H9 (cell line): ENCODE measurements at regions not wholly inside any gene's neighbourhood (a gene's known extent, or its start where the extent isn't known, plus 50 kb on each side); places are given as distances from the start of the nearest gene placed in this dataset.

Experiments
- DNase-seq: peaks from one replicate; pipeline ENCODE4 v3.0.0-alpha.2; 2017
- H2AFZ ChIP-seq: one replicate; pipeline ENCODE4 v1.6.1; 2013; ENCODE audit warnings: mild to moderate bottlenecking, low read length, control low read depth, moderate library complexity
- H2AK5ac ChIP-seq: 2 replicates; pipeline ENCODE4 v1.6.1; 2013; ENCODE audit warnings: low read length, control low read depth, mixed read lengths; ENCODE audit not compliant: insufficient read length
- H2BK120ac ChIP-seq: one replicate; pipeline ENCODE4 v1.6.1; 2013; ENCODE audit warnings: low read depth, mild to moderate bottlenecking, low read length, control low read depth, inconsistent platforms; ENCODE audit not compliant: poor library complexity, severe bottlenecking
- H2BK12ac ChIP-seq: 2 replicates; pipeline ENCODE4 v1.6.1; 2013; ENCODE audit warnings: low read length, control low read depth, mixed read lengths, low read depth; ENCODE audit not compliant: insufficient read length
- H2BK15ac ChIP-seq: 2 replicates; pipeline ENCODE4 v1.6.1; 2013; ENCODE audit warnings: low read depth, low read length, control low read depth
- H2BK20ac ChIP-seq: one replicate; pipeline ENCODE4 v1.6.1; 2013; ENCODE audit warnings: low read depth, mild to moderate bottlenecking, low read length, control low read depth, inconsistent platforms; ENCODE audit not compliant: poor library complexity, severe bottlenecking
- H2BK5ac ChIP-seq: 2 replicates; pipeline ENCODE4 v1.6.1; 2013; ENCODE audit warnings: low read length, control low read depth, mixed read lengths; ENCODE audit not compliant: insufficient read length
- H3K14ac ChIP-seq: 2 replicates; pipeline ENCODE4 v1.6.1; 2013; ENCODE audit warnings: low read length, control low read depth; ENCODE audit not compliant: insufficient read depth
- H3K18ac ChIP-seq: 2 replicates; pipeline ENCODE4 v1.6.1; 2013; ENCODE audit warnings: low read depth, mild to moderate bottlenecking, mixed read lengths, low read length, control low read depth; ENCODE audit not compliant: insufficient read length
- H3K23ac ChIP-seq: 2 replicates; pipeline ENCODE4 v1.6.1; 2013; ENCODE audit warnings: low read length, control low read depth, mixed read lengths, low read depth; ENCODE audit not compliant: insufficient read length
- H3K23me2 ChIP-seq: 2 replicates; pipeline ENCODE4 v1.6.1; 2013; ENCODE audit warnings: low read depth, mild to moderate bottlenecking, mixed read lengths, low read length, control low read depth; ENCODE audit not compliant: insufficient read length, poor library complexity, severe bottlenecking
- H3K27ac ChIP-seq: 2 replicates; pipeline ENCODE4 v1.5.1; 2013; ENCODE audit warnings: low read length, control low read depth, mixed read lengths, low read depth; ENCODE audit not compliant: insufficient read length
- H3K27me3 ChIP-seq: 2 replicates; pipeline ENCODE4 v1.6.1; 2013; ENCODE audit warnings: low read length, control low read depth, inconsistent platforms; ENCODE audit not compliant: insufficient read depth
- H3K4ac ChIP-seq: 2 replicates; pipeline ENCODE4 v1.6.1; 2013; ENCODE audit warnings: low read depth, mild to moderate bottlenecking, control low read depth, inconsistent platforms, low read length, moderate library complexity
- H3K4me1 ChIP-seq: 2 replicates; pipeline ENCODE4 v1.6.1; 2013; ENCODE audit warnings: low read length, control low read depth, inconsistent platforms; ENCODE audit not compliant: insufficient read depth
- H3K4me2 ChIP-seq: 2 replicates; pipeline ENCODE4 v1.6.1; 2013; ENCODE audit warnings: low read length, control low read depth, mixed read lengths; ENCODE audit not compliant: insufficient read length, insufficient read depth
- H3K56ac ChIP-seq: 2 replicates; pipeline ENCODE4 v1.6.1; 2013; ENCODE audit warnings: low read depth, mild to moderate bottlenecking, mixed read lengths, low read length, control low read depth; ENCODE audit not compliant: insufficient read length
- H3K79me1 ChIP-seq: 2 replicates; pipeline ENCODE4 v1.6.1; 2013; ENCODE audit warnings: low read depth, mild to moderate bottlenecking, moderate library complexity, low read length, control low read depth, inconsistent platforms; ENCODE audit not compliant: insufficient read depth, poor library complexity, severe bottlenecking
- H3K79me2 ChIP-seq: 2 replicates; pipeline ENCODE4 v1.6.1; 2013; ENCODE audit warnings: low read length, control low read depth, inconsistent platforms; ENCODE audit not compliant: insufficient read depth
- H3K9ac ChIP-seq: 2 replicates; pipeline ENCODE4 v1.6.1; 2013; ENCODE audit warnings: low read length, control low read depth, mixed read lengths; ENCODE audit not compliant: insufficient read length; ENCODE audit errors: extremely low read depth
- H3K9me3 ChIP-seq: one replicate; pipeline ENCODE4 v1.6.1; 2013; ENCODE audit warnings: low read depth, low read length, inconsistent platforms; ENCODE audit not compliant: control insufficient read depth
- H3T11ph ChIP-seq: one replicate; pipeline ENCODE4 v1.6.1; 2013; ENCODE audit warnings: mild to moderate bottlenecking, low read length, control low read depth, inconsistent platforms
- H4K20me1 ChIP-seq: one replicate; pipeline ENCODE4 v1.6.1; 2013; ENCODE audit not compliant: control insufficient read depth, insufficient read length, insufficient read depth
- H4K5ac ChIP-seq: 2 replicates; pipeline ENCODE4 v1.6.1; 2013; ENCODE audit warnings: low read depth, mild to moderate bottlenecking, mixed read lengths, low read length, control low read depth; ENCODE audit not compliant: insufficient read length
- H4K8ac ChIP-seq: replicated peaks from 2 replicates; pipeline ENCODE4 v1.6.1; 2013; ENCODE audit warnings: low read length, control low read depth, mixed read lengths, low read depth; ENCODE audit not compliant: insufficient read length
- H4K91ac ChIP-seq: 2 replicates; pipeline ENCODE4 v1.6.1; 2013; ENCODE audit warnings: low read depth, mild to moderate bottlenecking, moderate library complexity, mixed read lengths, low read length, control low read depth; ENCODE audit not compliant: insufficient read length
- H3K27ac Mint-ChIP-seq, 3 experiments: 2 replicates in 2 of 3; 3 replicates in 1 of 3; pipeline ENCODE4 v1.8.0; 2020 to 2021; ENCODE audit warnings: mixed read lengths in 3 of 3, mild to moderate bottlenecking in 1 of 3, moderate library complexity in 1 of 3
- H3K27me3 Mint-ChIP-seq: 2 replicates; pipeline ENCODE4 v1.8.0; 2021; ENCODE audit warnings: low read depth, mild to moderate bottlenecking, moderate library complexity, mixed read lengths
- H3K36me3 Mint-ChIP-seq, 3 experiments: 2 replicates in 2 of 3; 3 replicates in 1 of 3; pipeline ENCODE4 v1.8.0; 2020 to 2021; ENCODE audit warnings: low read depth in 3 of 3, mixed read lengths in 3 of 3; ENCODE audit not compliant: insufficient read depth in 1 of 3
- H3K4me1 Mint-ChIP-seq, 2 experiments: 2 replicates each; pipeline ENCODE4 v1.8.0; 2020; ENCODE audit warnings: mixed read lengths in 2 of 2
- H3K4me3 Mint-ChIP-seq, 2 experiments: 2 replicates in 1 of 2; 3 replicates in 1 of 2; pipeline ENCODE4 v1.8.0; 2020 to 2021; ENCODE audit warnings: mild to moderate bottlenecking in 2 of 2, mixed read lengths in 2 of 2, moderate library complexity in 1 of 2
- H3K9me3 Mint-ChIP-seq, 2 experiments: 2 replicates in 1 of 2; 3 replicates in 1 of 2; pipeline ENCODE4 v1.8.0; 2020; ENCODE audit warnings: mild to moderate bottlenecking in 2 of 2, mixed read lengths in 2 of 2, moderate library complexity in 1 of 2
- CTCF ChIP-seq: fragments of 200-600 bp; sonication (generic); conservative IDR thresholded peaks from 3 replicates; pipeline ENCODE4 v1.8.0; 2021; ENCODE audit warnings: antibody characterized with exemption, mild to moderate bottlenecking
- WGBS: extraction: QIAGEN DNeasy Blood & Tissue Kit; methylation state at CpG from one replicate; pipeline ENCODE4 v1.1.7; 2013; ENCODE audit warnings: missing lambda C conversion rate, low lambda C conversion rate, mixed read lengths; ENCODE audit not compliant: insufficient read length; ENCODE audit errors: extremely low coverage; 5-methylcytosine and 5-hydroxymethylcytosine counted together

- no peak overlapping the region for H4K91ac ChIP-seq
- no peak overlapping the region for H2BK12ac ChIP-seq
- H2AK5ac ChIP-seq = no peak overlapping the region
- H2AFZ ChIP-seq = no peak overlapping the region
- no peak overlapping the region for H3K18ac ChIP-seq
- no peak overlapping the region for H4K8ac ChIP-seq
- Mint-ChIP-seq H3K27ac (no peak overlapping the region; a peak in 1 of 7 replicates), H3K9me3 (peaks cover under 1 to 7% of the 10 kb centered on the region in 2 experiments; a peak in 2 of 5 replicates), H3K36me3 (peaks cover 0 to 7% (median 2%) of the 10 kb centered on the region in 3 experiments; a peak in 6 of 7 replicates), H3K4me1 (peaks cover 5 to 13% of the 10 kb centered on the region in 2 experiments; a peak in 3 of 4 replicates), H3K27me3 (peaks cover 3% of the 10 kb centered on the region), H3K4me3 (no peak overlapping the region)
- H3K27me3 ChIP-seq = no peaks in the 10 kb centered on the region
- H2BK20ac ChIP-seq = no peak overlapping the region
- no peak for DNase-seq
- H3K9me3 ChIP-seq = no peaks in the 10 kb centered on the region
- H4K20me1 ChIP-seq = no peaks in the 10 kb centered on the region
- no peak overlapping the region for H3K56ac ChIP-seq
- no peak overlapping the region for H3K4me2 ChIP-seq
- H3K4me1 ChIP-seq = no peaks in the 10 kb centered on the region
- H3K23ac ChIP-seq = no peak overlapping the region
- no peak overlapping the region for H2BK120ac ChIP-seq
- H3K14ac ChIP-seq = no peak overlapping the region
- no peak overlapping the region for H2BK5ac ChIP-seq
- no peaks in the 10 kb centered on the region for H3K79me1 ChIP-seq
- no peak overlapping the region for H4K5ac ChIP-seq
- no peak overlapping the region for H2BK15ac ChIP-seq
- no peak overlapping the region for H3K9ac ChIP-seq
- no peak overlapping the region for H3T11ph ChIP-seq
- H3K4ac ChIP-seq = no peak overlapping the region
- no peaks in the 10 kb centered on the region for H3K23me2 ChIP-seq
- no peak overlapping the region for H3K27ac ChIP-seq
- no peaks in the 10 kb centered on the region for H3K79me2 ChIP-seq
- TF ChIP-seq CTCF = no peak
- WGBS = no CpG with 5 or more reads among the region's 9 CpGs
These were observed 245.2 kb upstream of the IRX2 start for GRCh38 chr5:2996687-2997086.
